ENCODE measurements at regions not wholly inside any gene's neighbourhood (a gene's known extent, or its start where the extent isn't known, plus 50 kb on each side); places are given as distances from the start of the nearest gene placed in this dataset.

GRCh38 chrX:39957816-39958566, 139.8 kb downstream of the BCOR start:
- TF ChIP-seq, protein P1, sequence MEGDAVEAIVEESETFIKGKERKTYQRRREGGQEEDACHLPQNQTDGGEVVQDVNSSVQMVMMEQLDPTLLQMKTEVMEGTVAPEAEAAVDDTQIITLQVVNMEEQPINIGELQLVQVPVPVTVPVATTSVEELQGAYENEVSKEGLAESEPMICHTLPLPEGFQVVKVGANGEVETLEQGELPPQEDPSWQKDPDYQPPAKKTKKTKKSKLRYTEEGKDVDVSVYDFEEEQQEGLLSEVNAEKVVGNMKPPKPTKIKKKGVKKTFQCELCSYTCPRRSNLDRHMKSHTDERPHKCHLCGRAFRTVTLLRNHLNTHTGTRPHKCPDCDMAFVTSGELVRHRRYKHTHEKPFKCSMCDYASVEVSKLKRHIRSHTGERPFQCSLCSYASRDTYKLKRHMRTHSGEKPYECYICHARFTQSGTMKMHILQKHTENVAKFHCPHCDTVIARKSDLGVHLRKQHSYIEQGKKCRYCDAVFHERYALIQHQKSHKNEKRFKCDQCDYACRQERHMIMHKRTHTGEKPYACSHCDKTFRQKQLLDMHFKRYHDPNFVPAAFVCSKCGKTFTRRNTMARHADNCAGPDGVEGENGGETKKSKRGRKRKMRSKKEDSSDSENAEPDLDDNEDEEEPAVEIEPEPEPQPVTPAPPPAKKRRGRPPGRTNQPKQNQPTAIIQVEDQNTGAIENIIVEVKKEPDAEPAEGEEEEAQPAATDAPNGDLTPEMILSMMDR (IDR thresholded peaks at IDR 0.05) = no peak
- TF ChIP-seq POLR2A (IDR thresholded peaks at IDR 0.05) = no peak

All from uterus (tissue), 2 donors.